ENCODE measurements at regions not wholly inside any gene's neighbourhood (a gene's known extent, or its start where the extent isn't known, plus 50 kb on each side); places are given as distances from the start of the nearest gene placed in this dataset.
"Not testable (repeated sequence)": the region's sequence is repeated elsewhere in the genome, so short reads cannot be mapped to it uniquely, and the experiment has no call there.

DNA sequence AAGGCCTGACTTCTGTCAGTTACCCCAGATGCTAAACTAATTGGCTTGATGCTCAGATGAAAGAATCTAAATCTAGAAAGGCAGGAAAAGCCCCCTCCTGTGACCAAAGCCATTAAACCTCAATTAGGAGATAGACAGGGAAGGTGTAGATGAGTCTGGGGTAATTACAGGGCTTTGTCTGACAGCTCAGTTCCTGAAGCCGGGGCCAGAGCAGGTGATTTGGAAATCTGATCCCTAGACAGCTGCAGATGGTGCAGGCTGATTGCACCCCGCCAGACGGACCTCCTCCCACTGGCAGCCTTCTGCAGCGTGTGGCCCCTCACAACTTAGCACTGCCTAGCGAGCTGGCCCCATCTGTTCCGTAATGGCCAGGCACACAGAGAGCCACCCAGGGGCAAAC lies 395.1 kb downstream of the HLX start:
- Mint-ChIP-seq H3K4me1 (ENCODE audit: unreplicated experiment) (no peaks in the 10 kb centered on the region), H3K27me3 (peaks cover 25% of the 10 kb centered on the region), H3K9me3 (peaks cover 7% of the 10 kb centered on the region), H3K36me3 (no peaks in the 10 kb centered on the region), H3K27ac (no peak overlapping the region), H3K4me3 (no peak overlapping the region)
- DNase-seq (ENCODE audit: extremely low spot score, unreplicated experiment), result no peak
- TF ChIP-seq, protein P1, sequence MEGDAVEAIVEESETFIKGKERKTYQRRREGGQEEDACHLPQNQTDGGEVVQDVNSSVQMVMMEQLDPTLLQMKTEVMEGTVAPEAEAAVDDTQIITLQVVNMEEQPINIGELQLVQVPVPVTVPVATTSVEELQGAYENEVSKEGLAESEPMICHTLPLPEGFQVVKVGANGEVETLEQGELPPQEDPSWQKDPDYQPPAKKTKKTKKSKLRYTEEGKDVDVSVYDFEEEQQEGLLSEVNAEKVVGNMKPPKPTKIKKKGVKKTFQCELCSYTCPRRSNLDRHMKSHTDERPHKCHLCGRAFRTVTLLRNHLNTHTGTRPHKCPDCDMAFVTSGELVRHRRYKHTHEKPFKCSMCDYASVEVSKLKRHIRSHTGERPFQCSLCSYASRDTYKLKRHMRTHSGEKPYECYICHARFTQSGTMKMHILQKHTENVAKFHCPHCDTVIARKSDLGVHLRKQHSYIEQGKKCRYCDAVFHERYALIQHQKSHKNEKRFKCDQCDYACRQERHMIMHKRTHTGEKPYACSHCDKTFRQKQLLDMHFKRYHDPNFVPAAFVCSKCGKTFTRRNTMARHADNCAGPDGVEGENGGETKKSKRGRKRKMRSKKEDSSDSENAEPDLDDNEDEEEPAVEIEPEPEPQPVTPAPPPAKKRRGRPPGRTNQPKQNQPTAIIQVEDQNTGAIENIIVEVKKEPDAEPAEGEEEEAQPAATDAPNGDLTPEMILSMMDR (conservative IDR thresholded peaks at IDR 0.05), result no peak

DNA sequence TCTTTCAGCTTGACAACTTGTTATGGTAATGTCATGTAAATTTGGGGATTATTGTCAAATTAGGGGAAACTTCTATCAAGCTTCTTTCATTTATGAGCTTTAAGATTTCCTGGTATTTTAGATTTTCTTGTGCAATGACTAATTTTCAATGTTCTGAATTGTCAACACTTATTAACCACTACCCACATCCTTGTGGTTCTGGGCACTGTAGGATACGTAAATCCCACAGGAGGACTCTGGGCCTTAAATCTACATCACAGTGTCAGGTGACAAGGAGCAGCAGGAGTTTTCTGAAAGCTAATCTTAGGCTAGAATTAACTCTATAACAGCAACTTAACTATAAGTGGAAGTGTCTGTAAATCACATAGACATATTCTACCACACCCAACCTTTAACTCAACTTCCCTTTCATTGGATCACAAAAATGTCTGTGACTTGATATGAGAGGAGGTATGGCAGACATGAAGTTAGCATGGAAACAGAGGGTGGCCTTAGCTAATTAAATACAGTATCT lies 397.7 kb downstream of the HLX start:
- H3K4me3 Mint-ChIP-seq, result no peak overlapping the region
- peaks cover 11% of the 10 kb centered on the region for H3K27me3 Mint-ChIP-seq
- TF ChIP-seq, protein P1 (conservative IDR thresholded peaks at IDR 0.05), result no peak
- no peaks in the 10 kb centered on the region for H3K4me1 Mint-ChIP-seq (ENCODE audit: unreplicated experiment)
- DNase-seq (ENCODE audit: extremely low spot score, unreplicated experiment), result no peak
- peaks cover 7% of the 10 kb centered on the region for H3K9me3 Mint-ChIP-seq
- H3K27ac Mint-ChIP-seq, result no peak overlapping the region
- H3K36me3 Mint-ChIP-seq, result no peaks in the 10 kb centered on the region

DNA sequence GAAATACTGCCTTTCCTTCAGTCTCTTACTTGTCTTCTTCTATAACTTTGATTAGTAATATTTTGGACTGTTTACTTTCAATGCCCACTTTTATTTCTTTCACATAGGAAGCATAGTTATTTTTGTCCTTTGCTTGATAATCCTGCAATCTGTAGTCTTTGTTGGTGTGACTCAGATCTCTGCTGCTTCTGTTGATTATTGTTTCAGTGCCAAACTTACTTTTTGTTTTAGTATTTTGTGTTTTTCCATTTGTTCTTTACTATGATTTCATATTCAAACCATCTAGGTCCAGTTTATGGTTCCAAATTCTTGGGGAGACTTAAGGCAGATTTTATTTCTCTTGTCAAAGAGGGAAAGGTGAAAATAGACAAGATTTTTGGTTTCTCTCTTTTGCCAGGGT lies 399.9 kb downstream of the HLX start:
- Mint-ChIP-seq H3K4me1 (ENCODE audit: unreplicated experiment) (peaks cover 6% of the 10 kb centered on the region), H3K9me3 (peaks cover 7% of the 10 kb centered on the region), H3K4me3 (no peak overlapping the region), H3K27ac (no peak overlapping the region), H3K36me3 (no peaks in the 10 kb centered on the region), H3K27me3 (peaks cover 6% of the 10 kb centered on the region)
- TF ChIP-seq, protein P1 (conservative IDR thresholded peaks at IDR 0.05), result no peak
- no peak for DNase-seq (ENCODE audit: extremely low spot score, unreplicated experiment)

DNA sequence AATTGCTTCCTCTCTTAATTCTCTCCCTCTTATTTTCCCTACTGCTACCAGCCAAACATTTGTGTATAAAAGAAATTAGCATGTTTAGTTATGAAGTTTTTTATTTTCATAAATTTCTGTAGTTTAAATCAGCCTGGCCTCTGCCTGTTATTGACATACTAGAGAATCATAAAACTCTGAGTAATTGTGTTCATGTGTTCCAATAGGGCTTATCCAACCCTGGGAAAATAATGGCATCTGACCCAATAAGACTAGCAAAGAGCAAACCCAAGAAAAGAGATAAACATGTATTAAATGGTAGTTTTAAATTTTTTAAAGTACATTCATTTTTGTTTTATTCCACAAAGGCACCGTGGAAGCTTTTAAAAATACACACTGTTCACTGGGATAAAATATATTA lies 404.3 kb downstream of the HLX start:
- Mint-ChIP-seq H3K9me3 (peaks cover 7% of the 10 kb centered on the region), H3K36me3 (no peaks in the 10 kb centered on the region), H3K27ac (no peak overlapping the region), H3K4me1 (ENCODE audit: unreplicated experiment) (peaks cover 21% of the 10 kb centered on the region), H3K27me3 (peaks cover 3% of the 10 kb centered on the region), H3K4me3 (no peak overlapping the region)
- TF ChIP-seq, protein P1 (conservative IDR thresholded peaks at IDR 0.05), result no peak
- no peak for DNase-seq (ENCODE audit: extremely low spot score, unreplicated experiment)

DNA sequence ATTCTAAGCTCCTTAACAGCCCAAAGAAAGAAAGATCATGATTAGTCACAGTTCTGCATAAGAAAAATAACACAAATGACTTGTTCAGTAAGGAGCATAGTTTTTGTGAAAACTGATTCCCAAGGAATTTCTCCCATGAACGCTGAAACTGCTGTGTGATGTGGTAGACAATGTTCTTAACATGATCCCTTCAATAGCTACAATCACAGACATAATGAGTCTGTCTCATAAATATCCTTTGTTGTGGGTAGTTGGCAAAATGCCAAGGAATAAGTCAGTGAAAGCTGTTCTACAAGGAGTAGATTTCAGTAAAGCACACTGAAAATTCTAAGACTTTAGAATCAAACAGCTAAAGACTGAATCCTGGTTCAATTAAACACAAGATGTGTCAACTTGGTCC lies 404.8 kb downstream of the HLX start:
- Mint-ChIP-seq H3K4me3 (no peak overlapping the region), H3K27ac (no peak overlapping the region), H3K4me1 (ENCODE audit: unreplicated experiment) (peaks cover 21% of the 10 kb centered on the region), H3K36me3 (no peaks in the 10 kb centered on the region), H3K9me3 (peaks cover 3% of the 10 kb centered on the region), H3K27me3 (peaks cover 3% of the 10 kb centered on the region)
- no peak for DNase-seq (ENCODE audit: extremely low spot score, unreplicated experiment)
- TF ChIP-seq, protein P1 (conservative IDR thresholded peaks at IDR 0.05), result no peak

DNA sequence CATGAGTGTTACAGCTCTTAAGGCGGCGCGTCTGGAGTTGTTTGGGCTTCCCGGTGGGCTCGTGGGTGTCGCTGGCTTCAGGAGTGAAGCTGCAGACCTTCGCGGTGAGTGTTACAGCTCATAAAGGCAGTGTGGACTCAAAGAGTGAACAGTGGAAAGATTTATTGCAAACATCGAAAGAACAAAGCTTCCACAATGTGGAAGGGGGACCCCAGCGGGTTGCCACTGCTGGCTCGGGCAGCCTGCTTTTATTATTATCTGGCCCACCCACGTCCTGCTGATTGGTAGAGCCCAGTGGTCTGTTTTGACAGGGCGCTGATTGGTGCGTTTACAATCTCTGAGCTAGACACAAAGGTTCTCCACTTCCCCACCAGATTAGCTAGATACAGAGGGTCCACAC lies 405.7 kb downstream of the HLX start:
- H3K9me3 Mint-ChIP-seq; H3K4me3 Mint-ChIP-seq; H3K27ac Mint-ChIP-seq; H3K36me3 Mint-ChIP-seq; H3K27me3 Mint-ChIP-seq; DNase-seq (ENCODE audit: extremely low spot score, unreplicated experiment): not testable (repeated sequence)
- H3K4me1 Mint-ChIP-seq (ENCODE audit: unreplicated experiment), result peaks cover 21% of the 10 kb centered on the region

DNA sequence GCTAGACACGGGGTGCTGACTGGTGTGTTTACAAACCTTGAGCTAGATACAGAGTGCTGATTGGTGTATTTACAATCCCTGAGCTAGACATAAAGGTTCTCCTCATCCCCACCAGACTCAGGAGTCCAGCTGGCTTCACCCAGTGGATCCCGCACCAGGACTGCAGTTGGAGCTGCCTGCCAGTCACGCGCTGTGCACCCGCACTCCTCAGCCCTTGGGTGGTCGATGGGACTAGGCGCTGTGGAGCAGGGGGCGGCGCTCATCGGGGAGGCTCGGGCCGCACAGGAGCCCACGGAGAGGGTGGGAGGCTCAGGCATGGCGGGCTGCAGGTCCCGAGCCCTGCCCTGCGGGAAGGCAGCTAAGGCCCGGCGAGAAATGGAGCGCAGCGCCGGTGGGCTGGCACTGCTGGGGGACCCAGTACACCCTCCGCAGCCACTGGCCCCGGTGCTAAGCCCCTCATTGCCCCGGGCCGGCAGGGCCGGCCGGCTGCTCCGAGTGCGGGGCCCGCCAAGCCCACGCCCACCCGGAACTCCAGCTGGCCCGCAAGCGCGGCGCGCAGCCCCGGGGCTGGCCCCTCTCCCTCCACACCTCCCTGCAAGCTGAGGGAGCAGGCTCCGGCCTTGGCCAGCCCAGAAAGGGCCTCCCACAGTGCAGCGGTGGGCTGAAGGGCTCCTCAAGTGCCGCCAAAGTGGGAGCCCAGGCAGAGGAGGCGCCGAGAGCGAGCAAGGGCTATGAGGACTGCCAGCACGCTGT lies 406.4 kb downstream of the HLX start:
- H3K36me3 Mint-ChIP-seq; H3K27ac Mint-ChIP-seq; H3K4me3 Mint-ChIP-seq; DNase-seq (ENCODE audit: extremely low spot score, unreplicated experiment); H3K27me3 Mint-ChIP-seq; H3K9me3 Mint-ChIP-seq: not testable (repeated sequence)
- peaks cover 21% of the 10 kb centered on the region for H3K4me1 Mint-ChIP-seq (ENCODE audit: unreplicated experiment)

Data from type B pancreatic cell (in vitro differentiated cells).